GM11168 (cell line): ENCODE measurements at regions not wholly inside any gene's neighbourhood (a gene's known extent, or its start where the extent isn't known, plus 50 kb on each side); places are given as distances from the start of the nearest gene placed in this dataset.

Experiments
- in situ Hi-C: fragments of 300-500 bp; cut with MboI; formaldehyde crosslinking; loops from one replicate; pipeline ENCODE4 v1.12.0; 2022; ENCODE audit warnings: low sequenced_read_pairs; ENCODE audit not compliant: unreplicated experiment

- in situ Hi-C loops, result loop anchor here (25.0 kb wide), 1 partner anchor 547 kb away; no protein-coding TSS in a partner anchor
These were observed 317.7 kb upstream of the FAM78B start for GRCh38 chr1:166484471-166484870.

GRCh38 chr1:166484871-166485270 lies 318.1 kb upstream of the FAM78B start:
- in situ Hi-C loops, result loop anchor here (25.0 kb wide), 1 partner anchor 548 kb away; no protein-coding TSS in a partner anchor

DNA sequence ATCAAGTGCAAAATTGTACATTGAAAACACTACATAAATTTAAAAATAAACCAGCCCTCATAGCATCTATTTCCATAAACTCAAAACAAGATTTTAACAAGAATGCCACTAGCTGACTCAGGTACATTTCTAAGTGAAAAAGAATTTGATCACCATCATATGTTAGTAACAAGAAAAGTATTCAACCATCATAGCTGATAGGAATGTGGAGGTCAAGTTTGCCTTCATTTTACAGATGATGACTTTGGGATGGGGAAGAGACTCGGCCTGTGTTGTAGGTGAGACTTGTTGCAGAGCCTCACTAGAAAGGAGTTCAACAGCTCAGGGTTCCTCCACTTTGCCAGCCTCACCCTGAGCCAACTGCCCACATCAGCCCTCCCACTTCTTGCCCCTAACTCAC lies 318.8 kb upstream of the FAM78B start:
- in situ Hi-C loops, result loop anchor here (25.0 kb wide), 1 partner anchor 548 kb away; no protein-coding TSS in a partner anchor

DNA sequence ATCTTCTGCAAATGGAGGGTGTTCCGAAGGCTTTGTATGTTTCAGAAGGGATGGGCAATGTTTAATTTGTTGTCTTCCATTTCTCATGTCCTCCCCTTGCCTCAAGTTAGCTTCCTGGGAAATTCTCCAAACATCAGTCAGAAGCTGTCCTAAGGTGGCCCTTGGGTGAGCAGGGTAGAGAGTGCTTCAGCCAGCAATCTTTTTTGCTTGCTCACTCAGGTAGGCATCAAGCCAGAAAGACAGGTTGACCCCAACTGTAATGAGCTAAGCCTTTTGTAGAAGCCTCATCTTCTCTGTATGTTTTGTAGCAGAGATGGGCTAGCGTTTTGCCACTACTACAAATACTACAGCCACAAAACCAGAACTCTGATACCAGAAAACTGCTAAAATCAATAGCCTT lies 321.5 kb upstream of the FAM78B start:
- in situ Hi-C loops, result loop anchor here (25.0 kb wide), 1 partner anchor 551 kb away; no protein-coding TSS in a partner anchor

GRCh38 chr1:166489356-166489669 lies 322.5 kb upstream of the FAM78B start:
- in situ Hi-C loops, result loop anchor here (25.0 kb wide), 1 partner anchor 552 kb away; no protein-coding TSS in a partner anchor

DNA sequence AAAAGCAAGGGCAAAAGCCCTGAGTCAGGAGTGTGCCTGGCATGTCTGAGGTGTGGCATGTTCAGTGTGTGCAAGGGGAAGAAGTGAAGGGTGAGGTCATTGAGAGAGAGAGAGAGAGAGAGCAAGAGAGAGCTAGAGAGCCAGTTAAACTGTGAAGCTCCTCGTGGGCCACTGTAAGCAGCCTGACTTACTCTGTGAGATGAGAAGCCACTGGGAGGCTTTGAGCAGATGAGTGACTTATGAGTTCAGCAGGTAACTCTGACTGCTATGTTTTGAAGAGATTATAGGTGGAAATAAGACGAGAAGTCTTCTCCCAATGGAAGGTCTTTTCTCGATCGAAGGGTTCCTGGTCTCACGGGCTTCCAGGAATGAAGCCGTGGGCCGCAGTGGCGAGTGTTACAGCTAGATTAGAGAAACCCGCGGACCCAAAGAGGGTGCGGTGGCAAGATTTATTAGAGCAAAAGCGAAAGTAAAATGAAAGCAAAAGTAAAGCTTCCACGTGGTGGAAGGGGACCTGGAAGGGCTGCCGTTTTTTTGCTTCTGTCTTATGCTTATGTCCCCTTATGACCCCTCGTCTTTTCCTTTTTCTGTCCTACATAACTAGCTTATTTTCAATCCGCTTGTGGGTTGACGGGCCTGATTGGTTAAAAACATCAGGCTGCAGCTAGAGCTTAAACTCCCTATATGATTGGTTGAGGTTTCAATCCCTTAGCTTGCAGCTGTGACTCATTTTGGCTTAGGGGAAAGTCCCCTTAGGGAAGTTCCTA lies 323.1 kb upstream of the FAM78B start:
- in situ Hi-C loops, result loop anchor here (25.0 kb wide), 1 partner anchor 553 kb away; no protein-coding TSS in a partner anchor

- in situ Hi-C loops, result loop anchor here (25.0 kb wide), 1 partner anchor 553 kb away; no protein-coding TSS in a partner anchor
These were observed 323.7 kb upstream of the FAM78B start for GRCh38 chr1:166490437-166490991.

DNA sequence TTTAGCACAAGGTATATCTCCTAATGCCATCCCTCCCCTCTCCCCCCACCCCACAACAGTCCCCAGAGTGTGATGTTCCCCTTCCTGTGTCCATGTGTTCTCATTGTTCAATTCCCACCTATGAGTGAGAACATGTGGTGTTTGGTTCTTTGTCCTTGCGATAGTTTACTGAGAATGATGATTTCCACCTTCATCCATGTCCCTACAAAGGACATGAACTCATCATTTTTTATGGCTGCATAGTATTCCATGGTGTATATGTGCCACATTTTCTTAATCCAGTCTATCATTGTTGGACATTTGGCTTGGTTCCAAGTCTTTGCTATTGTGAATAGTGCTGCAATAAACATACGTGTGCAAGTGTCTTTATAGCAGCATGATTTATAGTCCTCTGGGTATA lies 327.0 kb upstream of the FAM78B start:
- in situ Hi-C loops, result loop anchor here (25.0 kb wide), 1 partner anchor 556 kb away; no protein-coding TSS in a partner anchor

DNA sequence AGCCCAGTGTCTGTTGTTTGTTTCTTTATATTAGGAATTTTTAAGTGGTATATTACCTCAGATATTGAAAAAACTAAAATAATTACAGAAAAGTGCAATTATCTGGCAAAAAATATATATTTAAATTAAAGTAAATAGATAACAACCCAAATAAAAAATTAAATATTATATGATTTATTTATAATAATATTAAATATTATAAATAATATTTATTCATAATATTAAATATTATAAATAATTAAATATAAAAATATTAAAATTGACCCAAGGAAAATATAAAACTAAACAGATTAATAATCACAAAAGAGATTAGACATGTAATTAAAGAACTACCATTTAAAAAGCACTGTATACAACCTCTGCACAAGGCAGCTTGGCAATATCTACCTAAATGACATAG lies 331.9 kb upstream of the POGK start:
- in situ Hi-C loops, result no loop called here

DNA sequence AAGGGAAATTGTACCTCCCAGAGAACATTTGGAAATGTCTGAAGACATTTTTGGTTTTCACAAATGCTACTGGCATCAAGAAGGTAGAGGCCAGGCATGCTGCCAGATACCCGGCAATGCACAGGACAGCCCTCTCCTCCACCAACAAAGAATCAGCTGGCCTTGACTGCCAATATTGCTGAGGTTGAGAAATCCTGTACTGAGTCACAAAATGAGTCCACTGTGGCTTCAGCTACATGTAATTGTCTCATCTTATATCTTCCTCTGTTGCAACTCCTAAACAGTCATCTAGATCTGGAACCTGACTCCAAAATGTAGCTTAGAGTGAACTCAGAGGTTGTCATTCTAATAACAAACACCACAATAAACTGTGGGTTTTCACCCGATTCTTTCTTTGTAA lies 327.5 kb upstream of the POGK start:
- in situ Hi-C loops, result no loop called here

- in situ Hi-C loops, result no loop called here
These were observed 325.2 kb upstream of the POGK start for GRCh38 chr1:166514067-166514466.

- in situ Hi-C loops, result no loop called here
These were observed 311.5 kb upstream of the POGK start for GRCh38 chr1:166527752-166528151.

GRCh38 chr1:166538646-166539045 lies 300.6 kb upstream of the POGK start:
- in situ Hi-C loops, result no loop called here

DNA sequence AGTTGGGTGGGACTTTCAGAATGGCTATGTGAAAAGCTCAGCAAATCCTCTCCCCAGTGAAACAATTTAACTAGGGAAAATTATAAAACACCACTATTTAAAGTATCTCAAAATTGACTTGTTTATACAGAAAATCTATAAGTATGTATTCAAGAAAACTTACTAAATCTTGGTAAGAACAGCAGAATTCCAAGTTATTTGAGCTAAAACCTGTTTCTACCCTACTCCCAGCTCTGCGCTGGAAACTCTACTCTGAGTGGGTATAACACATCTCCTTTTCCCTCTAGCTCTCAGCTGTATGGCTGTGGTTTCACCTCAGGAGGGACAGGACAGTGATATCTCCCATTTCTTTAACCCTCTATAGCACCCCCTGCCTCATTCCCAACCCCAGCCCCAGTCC lies 295.2 kb upstream of the POGK start:
- in situ Hi-C loops, result no loop called here

GRCh38 chr1:166544561-166544960 lies 294.7 kb upstream of the POGK start:
- in situ Hi-C loops, result no loop called here

DNA sequence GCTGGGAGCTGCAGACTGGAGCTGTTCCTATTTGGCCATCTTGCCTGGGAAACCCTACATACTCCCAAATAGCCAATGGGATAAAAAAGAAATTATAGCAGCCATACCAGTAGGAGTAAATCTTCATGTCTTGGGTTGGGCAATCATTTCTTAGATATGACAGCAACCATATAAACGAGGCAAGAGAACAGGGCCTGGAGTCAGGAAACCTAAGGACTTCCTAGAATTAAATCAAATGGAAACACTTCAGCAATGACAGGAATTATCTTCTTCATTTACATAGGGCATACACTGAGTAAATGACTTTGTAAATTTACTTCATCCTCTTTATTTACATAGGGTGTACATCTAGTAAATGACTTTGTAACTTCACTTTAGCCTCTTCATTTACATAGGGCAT lies 286.6 kb upstream of the POGK start:
- in situ Hi-C loops, result no loop called here

- in situ Hi-C loops, result no loop called here
These were observed 268.3 kb upstream of the POGK start for GRCh38 chr1:166570954-166571353.

- in situ Hi-C loops, result no loop called here
These were observed 266.1 kb upstream of the POGK start for GRCh38 chr1:166573199-166573598.

DNA sequence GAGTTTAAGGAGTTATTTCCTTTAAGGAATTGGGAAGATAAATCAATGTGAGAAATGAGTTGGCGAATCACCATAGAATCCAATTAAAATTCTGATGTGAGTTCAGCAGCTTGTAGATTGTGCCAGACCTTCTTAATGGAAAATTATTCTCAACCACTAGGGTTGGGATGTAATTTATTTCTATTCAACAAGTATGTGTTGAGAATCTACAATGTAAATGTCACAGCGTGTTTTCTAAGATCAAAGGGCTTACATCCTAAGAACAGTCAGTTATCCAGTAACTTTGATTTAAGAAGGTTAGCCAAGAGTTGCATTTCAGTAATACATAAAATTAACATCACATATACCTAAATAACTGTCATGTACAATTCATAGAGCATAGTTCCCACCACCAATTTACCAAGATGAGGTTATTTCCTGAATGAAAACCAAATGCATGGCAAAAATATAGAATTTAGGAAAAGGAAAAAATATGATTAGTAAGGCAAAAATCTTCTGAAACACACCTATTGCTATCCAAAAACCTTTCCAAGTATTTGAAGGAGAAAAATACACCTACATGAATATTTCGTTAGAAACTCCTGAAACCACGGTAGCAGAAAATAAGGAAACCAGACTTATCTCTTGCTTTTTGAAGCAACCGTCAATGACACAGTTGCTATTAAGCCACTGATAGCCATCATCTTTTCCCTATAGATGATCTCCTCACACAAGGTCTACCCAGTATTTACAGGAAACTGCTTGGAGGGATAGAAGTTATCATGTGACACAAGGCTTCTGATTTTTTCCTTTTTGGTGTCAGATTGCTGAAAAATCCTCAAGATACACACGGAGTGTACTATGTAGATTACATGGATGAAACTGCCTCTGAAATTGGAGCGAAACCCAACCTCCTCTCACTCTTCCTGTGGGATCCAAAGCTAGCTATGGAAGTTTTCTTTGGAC lies 259.4 kb upstream of the POGK start:
- in situ Hi-C loops, result no loop called here

GRCh38 chr1:166588741-166589140 lies 250.5 kb upstream of the POGK start:
- in situ Hi-C loops, result no loop called here

DNA sequence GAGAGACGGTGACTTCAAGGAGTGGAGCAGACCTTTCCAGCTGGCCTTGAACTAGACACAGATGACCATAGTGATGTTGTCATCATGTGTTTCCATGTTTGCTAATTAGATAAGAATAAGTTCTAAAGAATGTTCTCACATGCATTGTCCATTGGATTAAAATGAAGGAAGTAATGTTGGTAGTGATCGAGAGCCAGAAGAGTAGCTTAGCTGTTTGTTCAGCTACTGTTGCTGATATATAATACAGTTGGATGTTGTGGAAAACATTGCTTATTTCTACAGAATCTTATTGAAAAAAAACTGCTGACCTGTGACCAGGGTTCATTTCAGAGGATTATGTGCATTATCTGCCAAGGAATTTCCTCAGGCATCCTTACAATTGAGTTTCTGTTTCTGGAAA lies 249.1 kb upstream of the POGK start:
- in situ Hi-C loops, result no loop called here
